22Rv1 (cell line): ENCODE measurements at regions not wholly inside any gene's neighbourhood (a gene's known extent, or its start where the extent isn't known, plus 50 kb on each side); places are given as distances from the start of the nearest gene placed in this dataset.

Experiments
- H3K27ac ChIP-seq: fragments of 450-650 bp; 2 replicates; pipeline ENCODE4 v1.5.1; 2017
- CTCF ChIP-seq: fragments of 450-650 bp; IDR thresholded peaks from 2 replicates; pipeline ENCODE4 v1.5.1; 2017; ENCODE audit warnings: mild to moderate bottlenecking
- ZFX ChIP-seq: fragments of 450-650 bp; IDR thresholded peaks from 2 replicates; pipeline ENCODE4 v1.6.1; 2017; ENCODE audit warnings: antibody characterized with exemption, borderline replicate concordance

- TF ChIP-seq ZFX = no peak
- TF ChIP-seq CTCF = no peak
- H3K27ac ChIP-seq = no peak overlapping the region
Observed at GRCh38 chr2:8160959-8161358, 520.9 kb upstream of the ID2 start.

GRCh38 chr2:8162552-8162951 lies 519.3 kb upstream of the ID2 start:
- TF ChIP-seq ZFX (no peak), CTCF (no peak)
- no peak overlapping the region for H3K27ac ChIP-seq

- TF ChIP-seq ZFX (no peak), CTCF (no peak)
- H3K27ac ChIP-seq = no peak overlapping the region
Observed at GRCh38 chr2:8165550-8165949, 516.3 kb upstream of the ID2 start.

GRCh38 chr2:8168022-8168717 lies 513.7 kb upstream of the ID2 start:
- TF ChIP-seq CTCF (no peak), ZFX (no peak)
- no peak overlapping the region for H3K27ac ChIP-seq

- H3K27ac ChIP-seq = no peak overlapping the region
- TF ChIP-seq CTCF (no peak), ZFX (no peak)
Observed at GRCh38 chr2:8168876-8169424, 512.9 kb upstream of the ID2 start.

- no peak overlapping the region for H3K27ac ChIP-seq
Observed at GRCh38 chr2:8169443-8169842, 512.4 kb upstream of the ID2 start.

More at GRCh38 chr2:8169443-8169842, 512.4 kb upstream of the ID2 start:
- TF ChIP-seq CTCF (no peak), ZFX (no peak)
